ENCODE measurements at regions not wholly inside any gene's neighbourhood (a gene's known extent, or its start where the extent isn't known, plus 50 kb on each side); places are given as distances from the start of the nearest gene placed in this dataset.

GRCh38 chr18:65661391-65661790 is 89.4 kb upstream of the CDH7 start:
- TF ChIP-seq FOSL1 (CRISPR knock-in tag; IDR thresholded peaks at IDR 0.05; ENCODE audit: borderline replicate concordance), result no peak
- TF ChIP-seq SMAD1 (CRISPR knock-in tag; IDR thresholded peaks at IDR 0.05; ENCODE audit: borderline replicate concordance, low read depth), result no peak
- TF ChIP-seq GPBP1L1 (CRISPR knock-in tag; IDR thresholded peaks at IDR 0.05), result no peak
- TF ChIP-seq CTCF (CRISPR knock-in tag; IDR thresholded peaks at IDR 0.05), result no peak
- TF ChIP-seq POLR2A (IDR thresholded peaks at IDR 0.05; ENCODE audit: insufficient read depth in 1 of 2, low read depth in 2 of 2, low read length in 2 of 2), result no peak
- TF ChIP-seq ZFX (CRISPR knock-in tag; IDR thresholded peaks at IDR 0.05; ENCODE audit: low read depth), result no peak
- no peak for TF ChIP-seq POLR2G (IDR thresholded peaks at IDR 0.05; ENCODE audit: low read depth, low read length)
- no peak for TF ChIP-seq TEF (CRISPR knock-in tag; IDR thresholded peaks at IDR 0.05)
- no peak for TF ChIP-seq ZNF773 (CRISPR knock-in tag; IDR thresholded peaks at IDR 0.05; ENCODE audit: borderline replicate concordance)
- TF ChIP-seq ZNF121 (CRISPR knock-in tag; IDR thresholded peaks at IDR 0.05), result no peak
